HTR-8/SVneo (cell line): ENCODE measurements at regions not wholly inside any gene's neighbourhood (a gene's known extent, or its start where the extent isn't known, plus 50 kb on each side); places are given as distances from the start of the nearest gene placed in this dataset.
"Not testable (repeated sequence)": the region's sequence is repeated elsewhere in the genome, so short reads cannot be mapped to it uniquely, and the experiment has no call there.

Source experiments
- DNase-seq: peaks from one replicate; pipeline ENCODE4 v3.0.0; 2011; ENCODE audit warnings: low spot score, mixed read lengths; ENCODE audit not compliant: insufficient read length
- FAIRE-seq: peaks from 2 replicates; lab custom pipeline; 2011; peaks lifted over from hg19 to GRCh38; lab: Jason Lieb, UNC

DNA sequence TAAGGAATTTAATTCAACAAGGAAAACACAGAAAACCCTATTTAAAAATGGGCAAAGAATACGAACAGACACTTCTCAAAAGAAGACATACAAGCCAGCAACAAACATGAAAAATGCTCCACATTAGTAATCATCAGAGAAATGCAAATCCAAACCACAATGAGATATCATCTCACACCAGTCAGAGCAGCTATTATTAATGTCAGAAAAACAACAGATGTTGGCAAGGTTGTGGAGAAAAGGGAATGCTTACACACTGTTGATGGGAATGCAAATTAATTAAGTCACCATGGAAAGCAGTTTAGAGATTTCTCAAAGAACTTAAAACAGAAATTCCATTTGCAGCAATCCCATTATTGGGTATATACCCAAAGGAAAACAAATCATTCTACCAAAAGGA is 55.2 kb downstream of the GCC1 start:
- DNase-seq (no peak), FAIRE-seq (no peak)

DNA sequence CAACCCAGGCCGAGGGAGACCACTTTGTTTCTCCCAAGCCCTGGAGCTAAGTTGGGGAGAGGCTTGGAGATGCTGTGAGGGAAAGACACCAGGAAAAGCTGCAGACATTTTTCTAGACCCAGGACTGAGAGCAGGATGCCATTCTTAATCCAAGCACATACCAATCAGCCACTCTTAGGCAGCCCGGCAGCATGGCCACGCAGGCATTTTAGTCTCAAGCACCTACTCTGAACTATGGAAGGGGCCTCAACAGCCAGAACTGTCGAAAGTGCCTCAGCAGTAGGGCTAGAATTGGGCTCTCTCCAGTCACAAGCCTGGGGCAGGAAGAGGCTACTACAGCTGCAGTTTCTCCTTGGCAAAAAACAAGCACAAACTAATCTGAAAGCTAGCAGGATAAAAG is 57.8 kb downstream of the GCC1 start:
- no peak for DNase-seq
- no peak for FAIRE-seq

DNA sequence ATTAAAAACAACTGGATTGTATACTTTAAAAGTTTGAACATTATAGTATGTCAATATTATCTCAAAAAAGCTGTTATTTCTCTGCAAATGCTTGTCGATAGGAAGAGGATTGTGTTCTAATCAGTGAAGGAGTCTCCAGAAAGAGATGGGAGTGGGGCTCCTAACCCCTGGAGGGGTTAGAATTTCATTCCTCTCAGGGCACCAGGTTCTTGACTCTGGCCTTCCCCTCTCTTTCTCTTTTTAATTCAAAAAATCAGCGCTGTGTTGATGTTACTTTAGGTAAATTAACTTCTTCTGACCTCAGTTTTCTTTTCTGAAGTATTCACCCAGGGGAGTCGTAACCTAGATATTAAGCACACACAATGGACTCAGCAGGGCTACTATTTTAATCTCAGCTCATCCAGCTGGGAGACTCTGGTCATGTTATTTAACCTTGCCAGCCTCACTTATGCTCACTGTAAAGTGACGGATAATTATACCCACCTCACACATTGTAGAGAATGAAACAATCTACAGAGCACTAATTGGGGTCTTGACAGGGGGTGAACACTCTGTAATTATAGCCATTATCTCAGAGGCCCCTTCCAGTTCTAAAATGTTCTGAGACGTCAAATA is 59.4 kb downstream of the GCC1 start:
- no peak for DNase-seq
- no peak for FAIRE-seq

DNA sequence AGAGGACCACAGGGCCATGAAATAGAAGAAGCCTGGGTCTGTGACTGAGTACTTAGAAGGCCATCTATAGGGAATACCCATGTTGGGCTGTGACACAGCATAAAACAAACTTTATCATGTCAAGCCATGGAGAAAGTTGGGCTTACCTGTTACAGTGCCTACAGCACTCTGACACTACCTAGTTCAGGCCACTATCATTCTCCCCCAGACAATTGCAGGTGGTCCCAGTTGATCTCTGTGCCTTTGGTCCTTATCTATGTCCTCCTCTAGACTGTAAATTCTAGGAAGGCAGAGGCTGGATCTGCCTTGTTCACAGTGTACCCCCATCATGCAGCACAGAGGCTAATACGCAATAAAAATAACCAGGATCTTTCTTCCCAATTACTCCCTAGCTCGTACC is 69.1 kb downstream of the GCC1 start:
- DNase-seq (no peak), FAIRE-seq (no peak)

DNA sequence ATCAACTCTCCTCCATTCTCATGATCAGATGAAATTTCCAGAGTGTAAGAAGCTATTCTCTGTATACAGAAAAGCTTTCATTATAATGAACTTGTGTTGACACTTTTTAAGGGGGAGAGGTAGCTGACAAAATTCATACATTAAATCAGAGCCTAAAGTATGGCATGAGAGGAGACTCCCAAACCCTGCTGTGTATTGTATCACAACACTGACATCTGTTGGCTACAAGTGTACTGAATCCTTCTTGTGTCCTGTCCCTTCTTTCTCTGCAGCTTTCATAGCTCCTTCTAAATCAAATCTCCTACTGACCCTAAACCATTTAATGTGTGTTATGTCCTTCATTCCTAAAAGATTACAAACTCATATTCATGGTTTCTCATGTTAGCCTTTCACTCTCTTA is 70.9 kb downstream of the GCC1 start:
- DNase-seq (peak; percentile 30), FAIRE-seq (no peak)

DNA sequence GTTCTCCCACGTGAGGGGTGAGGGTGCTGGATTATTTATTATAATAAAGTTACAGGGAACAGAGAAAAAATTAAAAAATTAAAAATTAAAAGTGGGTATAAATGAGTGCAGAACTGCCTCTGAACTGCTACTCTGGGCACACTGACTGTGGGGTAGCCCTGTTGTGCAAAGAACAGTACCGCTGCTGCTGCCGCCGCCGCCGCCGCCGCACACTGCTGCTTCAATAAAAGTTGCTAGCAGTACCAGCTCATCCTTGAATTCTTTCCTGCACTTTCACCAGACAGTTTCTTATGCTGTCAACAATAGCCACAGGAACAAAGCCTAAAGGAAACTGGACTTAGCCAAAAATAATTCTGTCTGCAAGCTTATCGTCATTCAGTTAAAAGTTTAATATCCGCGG is 72.1 kb downstream of the GCC1 start:
- DNase-seq (no peak), FAIRE-seq (no peak)

DNA sequence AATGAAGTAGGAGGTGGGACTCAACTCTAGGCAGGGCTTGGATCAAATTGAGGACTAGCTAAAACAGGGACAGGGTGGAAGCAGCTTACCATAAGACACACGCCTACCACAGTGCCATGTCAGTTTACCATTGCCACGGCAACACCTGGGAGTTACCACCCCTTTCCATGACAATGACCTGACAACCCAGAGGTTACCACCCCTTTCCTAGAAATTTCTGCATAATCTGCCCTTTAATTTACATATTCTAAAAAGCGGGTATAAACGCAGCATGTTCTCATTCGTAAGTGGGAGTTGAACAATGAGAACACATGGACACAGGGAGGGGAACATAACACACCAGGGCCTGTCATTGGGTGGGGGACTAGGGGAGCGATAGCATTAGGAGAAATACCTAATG is 72.7 kb downstream of the GCC1 start:
- DNase-seq: no peak
- no peak for FAIRE-seq

DNA sequence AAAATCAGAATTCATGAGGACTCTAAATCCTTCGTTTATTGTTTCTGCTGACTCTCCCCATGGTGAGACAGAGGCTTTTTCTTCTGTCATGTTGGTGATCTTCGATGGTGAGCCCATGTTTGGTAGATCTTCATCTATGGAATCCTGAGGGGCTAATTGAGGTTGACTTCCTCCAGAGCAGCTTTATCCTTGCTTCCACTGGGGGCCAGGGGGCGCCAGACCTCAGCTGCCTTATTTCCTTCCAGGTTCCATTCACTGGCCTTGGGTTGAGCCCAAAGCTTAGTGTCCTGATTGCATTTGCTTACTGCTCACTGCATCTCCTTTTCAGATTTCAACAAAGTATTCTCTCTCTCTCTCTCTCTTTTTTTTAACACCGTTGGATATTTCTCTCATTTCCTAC is 80.7 kb downstream of the GCC1 start:
- peak; percentile 8 for DNase-seq
- no peak for FAIRE-seq

DNA sequence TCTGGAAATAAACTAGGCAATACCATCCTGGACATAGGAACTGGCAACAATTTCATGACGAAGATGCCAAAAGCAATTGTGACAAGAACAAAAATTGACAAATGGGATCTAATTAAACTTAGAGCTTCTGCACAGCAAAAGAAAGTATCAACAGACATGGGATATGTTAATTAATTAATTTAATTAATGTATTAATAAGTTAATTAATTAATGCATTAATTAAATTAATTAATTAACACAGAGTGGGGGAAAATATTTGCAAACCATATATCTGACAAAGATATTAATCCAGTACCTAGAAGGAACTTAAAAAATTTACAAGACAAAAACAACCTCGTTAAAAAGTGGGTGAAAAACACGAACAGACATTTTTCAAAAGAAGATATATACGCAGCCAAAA is 83.6 kb downstream of the GCC1 start:
- no peak for DNase-seq
- no peak for FAIRE-seq

DNA sequence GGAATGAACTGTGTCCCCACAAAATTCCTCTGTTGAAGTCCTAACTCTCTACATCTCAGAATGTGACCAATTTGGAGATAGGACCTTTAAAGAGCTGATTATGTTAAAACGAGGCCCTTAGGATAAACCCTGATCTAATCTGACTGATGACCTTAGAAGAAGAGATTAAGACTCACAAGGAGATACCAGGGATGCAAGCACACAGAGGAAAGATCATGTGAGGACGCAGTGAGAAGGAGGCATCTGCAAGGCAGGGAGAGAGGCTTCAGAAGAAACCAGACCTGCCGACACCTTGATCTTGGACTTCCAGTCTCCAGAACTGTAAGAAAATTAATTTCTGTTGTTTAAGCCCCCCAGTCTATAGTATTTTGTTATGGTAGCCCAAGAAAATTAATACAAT is 94.9 kb upstream of the ZNF800 start:
- DNase-seq (no peak), FAIRE-seq (no peak)

DNA sequence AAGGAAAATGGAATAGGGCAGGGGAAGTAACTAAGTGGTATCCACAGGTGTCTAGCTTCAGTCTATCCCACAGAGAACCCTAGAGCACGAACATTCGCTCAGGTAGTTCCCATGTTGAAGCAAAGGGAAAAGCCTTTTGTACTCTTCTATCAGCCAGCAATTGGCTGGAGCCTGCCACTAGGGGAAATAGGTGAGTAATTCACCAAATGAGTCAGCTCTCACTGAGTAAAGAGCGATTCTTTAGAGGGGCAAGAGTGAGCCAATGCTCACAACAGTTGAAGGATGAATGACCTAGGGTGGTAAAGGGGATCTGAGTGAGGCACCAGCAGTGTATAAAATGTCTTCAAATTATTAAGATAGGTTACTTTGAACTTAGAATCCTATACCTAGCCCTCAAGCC is 94.1 kb upstream of the ZNF800 start:
- no peak for FAIRE-seq

DNA sequence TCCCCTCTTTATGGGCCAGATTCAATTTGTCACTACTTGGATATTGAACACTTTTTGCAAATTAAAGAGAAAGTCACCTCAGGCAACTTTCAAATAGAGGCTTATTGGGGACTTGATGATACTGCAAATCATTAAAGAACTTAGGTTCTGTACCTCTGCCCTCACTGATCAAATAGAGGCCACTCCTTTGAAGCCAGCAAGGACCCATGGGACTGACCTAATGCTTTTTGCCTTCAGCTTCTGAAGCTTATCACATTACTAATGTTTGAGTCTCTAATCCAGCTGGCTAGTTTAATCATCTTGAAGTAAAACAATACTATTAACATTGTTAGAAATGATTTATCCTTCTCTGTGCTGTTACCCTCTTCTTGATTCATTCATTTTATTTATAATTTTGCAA is 93.0 kb upstream of the ZNF800 start:
- FAIRE-seq (no peak), DNase-seq (no peak)

More for the DNA sequence above, 94.1 kb upstream of the ZNF800 start:
- DNase-seq: no peak

DNA sequence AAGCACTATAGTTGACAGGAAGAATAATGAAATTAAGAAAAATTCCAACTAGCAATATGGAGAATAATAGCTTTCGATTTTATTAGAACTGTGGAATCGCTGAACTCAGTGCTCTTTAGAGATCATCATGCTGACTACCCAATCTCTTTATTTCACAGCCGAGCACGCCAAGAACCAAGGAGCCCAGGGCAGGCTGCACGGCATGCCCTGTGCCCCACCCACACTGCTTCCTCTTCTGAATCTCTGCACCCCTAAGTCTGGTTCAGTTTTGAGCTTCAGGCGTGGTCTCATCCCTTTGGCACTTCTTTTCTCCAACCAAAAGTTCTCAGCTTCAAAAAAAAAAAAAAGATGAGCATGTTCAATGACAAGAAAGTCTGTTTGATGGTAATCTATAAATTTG is 92.4 kb upstream of the ZNF800 start:
- DNase-seq: no peak
- no peak for FAIRE-seq

DNA sequence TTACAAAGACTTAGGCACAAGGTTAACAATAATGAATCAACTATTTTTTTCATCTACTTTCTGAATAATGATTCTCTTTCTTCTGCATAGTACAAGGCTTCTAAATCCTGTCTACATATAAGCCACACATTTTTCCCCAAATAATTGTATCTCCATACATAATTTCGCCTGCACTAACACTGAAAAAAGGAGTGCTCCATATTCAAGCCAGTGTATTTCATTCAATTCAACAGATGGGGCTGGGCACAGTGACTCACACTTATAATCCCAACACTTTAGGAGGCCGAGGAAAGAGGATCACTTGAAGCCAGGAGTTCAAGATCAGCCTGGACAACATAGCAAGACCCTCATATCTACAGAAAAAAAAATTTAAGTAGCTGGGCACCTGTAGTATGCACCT is 86.0 kb upstream of the ZNF800 start:
- no peak for DNase-seq
- FAIRE-seq: no peak

DNA sequence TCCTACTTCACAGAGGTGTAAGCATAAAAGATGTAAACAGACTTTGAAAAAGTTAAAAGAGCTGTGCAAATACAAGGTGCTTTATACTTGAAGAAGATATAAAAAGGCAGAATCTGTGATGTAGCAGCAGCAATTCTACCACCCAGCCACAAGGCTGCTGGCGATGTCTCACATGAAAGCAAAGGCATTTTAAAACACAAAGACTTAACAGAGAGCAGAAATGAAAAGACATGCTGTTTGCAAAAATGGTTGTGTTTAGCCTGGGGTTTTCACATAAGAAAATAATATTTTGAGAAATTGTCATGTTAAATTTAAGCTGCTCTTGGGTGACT is 85.5 kb upstream of the ZNF800 start:
- DNase-seq: no peak

DNA sequence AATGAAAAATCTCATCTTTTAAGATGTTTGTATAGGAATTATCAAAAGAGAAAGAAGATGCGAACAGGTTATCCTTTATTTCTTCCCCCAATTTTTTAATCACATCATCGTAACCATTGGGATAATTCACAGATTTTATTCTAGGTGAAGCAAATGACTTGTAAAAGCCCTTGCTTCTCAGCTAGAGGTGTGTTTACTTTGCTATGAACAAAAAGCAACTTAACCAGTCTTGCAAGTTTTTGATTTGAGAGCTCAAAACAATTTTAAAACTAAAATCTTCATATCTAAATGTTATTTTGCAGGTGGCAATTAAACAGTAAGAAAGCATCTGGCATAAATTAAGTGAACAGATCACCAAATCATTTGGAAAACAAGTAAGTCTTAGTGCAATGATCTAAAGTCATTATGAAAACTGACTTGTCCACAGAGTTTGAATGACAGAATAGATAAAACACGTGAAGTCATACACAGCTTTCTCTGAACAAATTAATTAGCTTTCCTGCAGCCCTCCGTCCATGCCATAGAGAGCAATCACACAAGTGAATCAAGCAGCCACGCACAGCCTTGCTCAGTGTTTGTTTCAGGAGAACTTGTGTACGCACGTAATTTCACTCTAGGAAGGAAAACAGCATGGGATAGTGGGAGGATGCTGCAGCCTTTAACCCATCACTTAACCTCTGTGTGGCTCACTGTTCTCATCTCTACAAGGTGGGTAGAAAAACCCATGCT is 85.0 kb upstream of the ZNF800 start:
- DNase-seq (no peak), FAIRE-seq (no peak)

More for the DNA sequence above, 85.5 kb upstream of the ZNF800 start:
- FAIRE-seq: no peak

DNA sequence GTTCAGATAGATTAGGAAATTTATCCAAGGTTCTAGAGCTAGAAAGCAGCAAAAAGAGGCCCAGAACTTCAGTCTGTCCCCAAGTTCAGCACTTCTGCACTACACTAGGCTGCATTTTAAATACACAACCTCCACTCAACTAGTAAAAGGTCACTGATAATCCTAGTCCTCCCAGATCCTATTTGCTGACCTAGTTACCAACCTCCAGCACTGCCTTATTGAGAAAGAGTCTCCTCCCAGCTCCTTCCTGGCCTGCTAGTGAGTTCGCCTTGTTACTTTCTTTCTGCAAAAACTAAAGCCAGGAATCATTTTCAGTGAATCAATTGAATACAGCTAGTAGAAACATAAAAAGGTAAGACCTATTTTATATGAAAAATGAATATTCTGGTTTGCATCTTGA is 84.1 kb upstream of the ZNF800 start:
- FAIRE-seq (no peak), DNase-seq (no peak)

DNA sequence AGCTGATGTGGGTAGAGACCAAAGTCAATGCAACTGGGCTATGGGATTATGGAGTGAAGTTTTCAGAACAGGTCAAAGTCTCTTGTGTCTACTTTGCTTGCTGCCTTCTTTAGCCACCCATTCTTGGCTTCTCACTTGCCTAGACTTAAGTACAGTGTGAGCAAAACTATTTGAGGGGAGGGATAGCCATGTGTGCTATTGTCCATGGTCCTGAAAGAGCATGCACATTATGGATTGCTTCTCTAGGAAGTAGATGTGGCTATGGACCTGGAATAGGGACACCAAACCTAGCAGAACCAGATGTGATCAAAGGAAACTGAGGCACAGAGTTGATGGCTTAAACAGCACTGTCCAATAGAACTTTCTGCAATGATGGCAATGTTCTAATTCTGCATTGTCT is 81.9 kb upstream of the ZNF800 start:
- FAIRE-seq (no peak), DNase-seq (no peak)

DNA sequence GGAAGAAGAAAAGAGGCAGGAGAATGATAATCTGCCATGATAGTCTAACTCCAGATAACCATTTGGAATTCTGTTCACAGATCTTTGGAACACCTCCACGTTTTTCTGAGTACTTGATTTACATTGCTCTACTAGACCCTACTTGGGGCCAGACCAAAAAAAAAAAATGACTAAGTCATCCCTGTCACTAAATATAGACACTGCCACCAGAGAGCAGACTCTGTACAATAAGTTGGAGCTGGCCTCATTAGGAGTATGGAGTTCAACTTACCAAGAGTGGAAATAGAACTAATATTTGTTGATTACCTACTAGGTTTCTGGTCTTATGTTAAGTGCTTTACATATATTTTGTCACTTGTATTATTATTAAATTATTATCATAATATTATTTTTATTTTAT is 80.9 kb upstream of the ZNF800 start:
- FAIRE-seq: no peak
- DNase-seq: no peak

DNA sequence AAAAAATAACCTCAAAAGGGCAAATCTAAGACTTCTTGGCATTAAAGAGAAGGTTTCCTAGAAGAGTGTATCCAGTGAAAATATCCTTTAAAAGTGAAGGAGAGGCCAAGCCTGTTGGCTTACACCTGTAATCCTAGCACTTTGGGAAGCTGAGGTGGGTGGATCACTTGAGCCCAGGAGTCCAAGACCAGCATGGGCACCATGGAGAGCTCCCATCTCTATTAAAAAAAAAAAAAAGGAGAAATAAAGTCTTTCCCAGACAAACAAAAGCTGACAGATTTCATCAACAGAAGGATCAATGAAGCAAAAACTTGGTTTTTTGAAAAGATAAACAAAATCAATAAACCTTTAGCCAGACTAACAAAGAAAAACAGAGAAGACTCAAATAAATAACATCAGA is 67.6 kb upstream of the ZNF800 start:
- DNase-seq (no peak), FAIRE-seq (no peak)

DNA sequence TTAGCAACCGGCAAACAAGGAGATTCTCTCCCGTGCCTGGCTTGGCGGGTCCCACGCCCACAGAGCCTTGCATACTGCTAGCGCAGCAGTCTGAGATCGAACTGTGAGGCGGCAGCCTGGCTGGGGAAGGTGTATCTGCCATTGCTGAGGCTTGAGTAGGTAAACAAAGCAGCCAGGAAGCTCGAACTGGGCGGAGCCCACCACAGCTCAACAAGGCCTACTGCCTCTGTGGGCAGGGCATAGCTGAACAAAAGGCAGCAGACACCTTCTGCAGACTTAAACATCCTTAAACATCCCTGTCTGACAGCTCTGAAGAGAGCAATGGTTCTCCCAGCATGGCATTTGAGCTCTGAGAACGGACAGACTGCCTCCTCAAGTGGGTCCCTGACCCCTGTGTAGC is 58.8 kb upstream of the ZNF800 start:
- not testable (repeated sequence) for FAIRE-seq

DNA sequence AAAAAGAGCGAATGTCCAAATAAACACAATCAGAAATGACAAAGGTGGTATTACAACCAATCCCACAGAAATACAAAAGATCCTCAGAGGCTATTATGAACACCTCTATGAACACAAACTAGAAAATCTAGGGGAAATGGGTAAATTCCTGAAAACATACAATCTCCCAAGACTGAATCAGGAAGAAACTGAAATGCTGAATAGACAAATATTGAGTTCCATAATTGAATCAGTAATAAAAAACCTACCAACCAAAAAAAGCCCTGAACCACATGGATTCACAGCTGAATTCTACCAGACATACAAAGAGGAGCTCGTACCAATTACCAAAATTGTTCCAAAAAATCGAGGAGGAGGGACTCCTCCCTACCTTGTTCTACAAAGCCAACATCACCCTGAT is 56.1 kb upstream of the ZNF800 start:
- DNase-seq: no peak
- FAIRE-seq: no peak

More for the DNA sequence above, 58.8 kb upstream of the ZNF800 start:
- not testable (repeated sequence) for DNase-seq
